ENCODE measurements at regions not wholly inside any gene's neighbourhood (a gene's known extent, or its start where the extent isn't known, plus 50 kb on each side); places are given as distances from the start of the nearest gene placed in this dataset.
"Not testable (repeated sequence)": the region's sequence is repeated elsewhere in the genome, so short reads cannot be mapped to it uniquely, and the experiment has no call there.

DNA sequence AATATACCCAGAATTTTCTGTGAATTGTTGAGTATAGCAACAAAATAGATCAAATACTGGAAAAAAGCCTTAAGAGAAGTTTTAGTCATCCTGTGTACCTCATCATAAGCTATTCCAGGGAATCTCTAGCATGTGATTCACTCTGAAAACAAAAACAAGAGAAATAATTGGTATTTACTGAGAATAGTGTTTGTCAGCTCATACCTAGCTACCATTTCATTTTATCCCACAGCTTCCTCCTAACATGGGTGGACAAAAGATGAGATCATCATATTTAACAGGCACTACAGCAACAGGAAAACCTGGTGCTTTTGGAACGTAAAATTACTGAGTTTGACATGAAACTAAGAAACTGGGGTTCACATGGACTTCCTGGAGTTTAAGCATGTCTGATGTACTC lies 753.5 kb upstream of the NECTIN3 start:
- H3K4me3 ChIP-seq, result no peak overlapping the region
- no peak for DNase-seq (ENCODE audit: low spot score)
- 88% methylated on average over 1 of the region's 1 CpG for WGBS (ENCODE audit: low lambda C conversion rate, missing lambda C conversion rate)
- no peaks in the 10 kb centered on the region for H3K36me3 ChIP-seq (replicated peaks; ENCODE audit: insufficient read depth, low read depth)
- no peaks in the 10 kb centered on the region for H3K27me3 ChIP-seq
- no peak overlapping the region for H3K4me2 ChIP-seq
- H4K20me1 ChIP-seq (ENCODE audit: insufficient read depth, poor library complexity, severe bottlenecking), result no peaks in the 10 kb centered on the region
- H3K27ac ChIP-seq, result no peak overlapping the region
- TF ChIP-seq, protein P1, sequence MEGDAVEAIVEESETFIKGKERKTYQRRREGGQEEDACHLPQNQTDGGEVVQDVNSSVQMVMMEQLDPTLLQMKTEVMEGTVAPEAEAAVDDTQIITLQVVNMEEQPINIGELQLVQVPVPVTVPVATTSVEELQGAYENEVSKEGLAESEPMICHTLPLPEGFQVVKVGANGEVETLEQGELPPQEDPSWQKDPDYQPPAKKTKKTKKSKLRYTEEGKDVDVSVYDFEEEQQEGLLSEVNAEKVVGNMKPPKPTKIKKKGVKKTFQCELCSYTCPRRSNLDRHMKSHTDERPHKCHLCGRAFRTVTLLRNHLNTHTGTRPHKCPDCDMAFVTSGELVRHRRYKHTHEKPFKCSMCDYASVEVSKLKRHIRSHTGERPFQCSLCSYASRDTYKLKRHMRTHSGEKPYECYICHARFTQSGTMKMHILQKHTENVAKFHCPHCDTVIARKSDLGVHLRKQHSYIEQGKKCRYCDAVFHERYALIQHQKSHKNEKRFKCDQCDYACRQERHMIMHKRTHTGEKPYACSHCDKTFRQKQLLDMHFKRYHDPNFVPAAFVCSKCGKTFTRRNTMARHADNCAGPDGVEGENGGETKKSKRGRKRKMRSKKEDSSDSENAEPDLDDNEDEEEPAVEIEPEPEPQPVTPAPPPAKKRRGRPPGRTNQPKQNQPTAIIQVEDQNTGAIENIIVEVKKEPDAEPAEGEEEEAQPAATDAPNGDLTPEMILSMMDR (IDR thresholded peaks at IDR 0.05; ENCODE audit: poor library complexity), result no peak
- TF ChIP-seq EZH2phosphoT487 (IDR thresholded peaks at IDR 0.05; ENCODE audit: low read depth, severe bottlenecking, unreplicated experiment) (no peak), EZH2 (IDR thresholded peaks at IDR 0.05; ENCODE audit: borderline replicate concordance) (no peak)
- H3K79me2 ChIP-seq, result no peaks in the 10 kb centered on the region
- H3K4me1 ChIP-seq (ENCODE audit: insufficient read depth), result no peaks in the 10 kb centered on the region
- no peaks in the 10 kb centered on the region for H3K9me2 ChIP-seq (replicated peaks; ENCODE audit: insufficient read depth)
- no peaks in the 10 kb centered on the region for H3K9me3 ChIP-seq (ENCODE audit: low read depth)
- no peak overlapping the region for H2AFZ ChIP-seq

DNA sequence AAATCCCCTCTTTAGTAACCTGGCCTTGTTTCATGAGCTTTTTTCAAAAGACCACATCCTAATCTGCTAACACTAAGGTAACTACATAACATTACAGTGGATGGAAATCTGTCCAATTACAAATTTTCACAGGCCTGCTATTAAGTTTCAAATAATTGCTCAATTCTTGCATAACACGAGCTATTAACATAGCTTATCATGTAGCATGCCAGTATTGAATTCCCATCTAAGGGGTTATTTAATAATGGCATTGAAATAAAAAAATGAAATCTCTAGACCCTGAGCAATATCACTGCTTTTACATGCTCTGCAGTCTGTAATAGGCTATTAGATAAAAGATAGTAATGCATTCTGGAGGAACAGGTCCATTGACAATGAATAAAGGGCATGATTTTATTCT lies 748.3 kb upstream of the NECTIN3 start:
- no peaks in the 10 kb centered on the region for H3K9me2 ChIP-seq (replicated peaks; ENCODE audit: insufficient read depth)
- H3K4me3 ChIP-seq, result no peak overlapping the region
- no peaks in the 10 kb centered on the region for H4K20me1 ChIP-seq (ENCODE audit: insufficient read depth, poor library complexity, severe bottlenecking)
- H2AFZ ChIP-seq, result no peak overlapping the region
- H3K4me2 ChIP-seq, result no peak overlapping the region
- H3K4me1 ChIP-seq (ENCODE audit: insufficient read depth), result no peaks in the 10 kb centered on the region
- H3K36me3 ChIP-seq (replicated peaks; ENCODE audit: insufficient read depth, low read depth), result no peaks in the 10 kb centered on the region
- no peaks in the 10 kb centered on the region for H3K27me3 ChIP-seq
- no peak overlapping the region for H3K27ac ChIP-seq
- no peaks in the 10 kb centered on the region for H3K9me3 ChIP-seq (ENCODE audit: low read depth)
- no peaks in the 10 kb centered on the region for H3K79me2 ChIP-seq
- DNase-seq (ENCODE audit: low spot score), result no peak
- TF ChIP-seq EZH2phosphoT487 (IDR thresholded peaks at IDR 0.05; ENCODE audit: low read depth, severe bottlenecking, unreplicated experiment) (no peak), EZH2 (IDR thresholded peaks at IDR 0.05; ENCODE audit: borderline replicate concordance) (no peak)
- TF ChIP-seq, protein P1 (IDR thresholded peaks at IDR 0.05; ENCODE audit: poor library complexity), result no peak
- 69% methylated on average over 1 of the region's 1 CpG for WGBS (ENCODE audit: low lambda C conversion rate, missing lambda C conversion rate)

DNA sequence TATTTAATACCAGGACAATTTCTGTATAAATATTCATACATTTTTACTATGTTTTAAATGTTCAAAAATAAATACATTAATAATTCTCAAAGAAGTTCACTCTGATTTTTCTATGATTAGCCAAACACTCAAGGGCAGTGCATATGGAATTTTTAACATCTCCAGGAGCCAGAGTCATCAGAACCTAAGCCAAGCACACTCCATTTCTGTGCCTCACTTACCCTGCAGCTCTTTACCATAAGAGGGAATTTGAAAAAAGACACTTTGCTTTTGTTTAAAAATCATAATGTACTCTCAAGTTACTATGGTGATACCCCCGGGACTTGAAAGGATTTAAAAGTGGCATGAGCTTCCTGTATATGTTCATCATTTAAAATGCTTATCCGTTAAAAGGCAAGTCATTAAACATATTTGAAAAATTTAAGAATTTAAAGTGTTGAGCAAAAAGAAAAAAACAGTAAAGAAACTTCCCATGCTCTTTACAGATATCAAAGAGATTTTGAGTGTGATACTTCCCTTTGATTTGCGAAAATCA lies 747.4 kb upstream of the NECTIN3 start:
- H3K9me2 ChIP-seq (replicated peaks; ENCODE audit: insufficient read depth), result no peaks in the 10 kb centered on the region
- no peak overlapping the region for H3K27ac ChIP-seq
- no peaks in the 10 kb centered on the region for H3K36me3 ChIP-seq (replicated peaks; ENCODE audit: insufficient read depth, low read depth)
- no peaks in the 10 kb centered on the region for H4K20me1 ChIP-seq (ENCODE audit: insufficient read depth, poor library complexity, severe bottlenecking)
- 59% methylated on average over 3 of the region's 3 CpGs for WGBS (ENCODE audit: low lambda C conversion rate, missing lambda C conversion rate)
- no peak overlapping the region for H3K4me2 ChIP-seq
- H3K4me1 ChIP-seq (ENCODE audit: insufficient read depth), result no peaks in the 10 kb centered on the region
- H3K4me3 ChIP-seq, result no peak overlapping the region
- DNase-seq (ENCODE audit: low spot score), result no peak
- H3K27me3 ChIP-seq, result no peaks in the 10 kb centered on the region
- no peaks in the 10 kb centered on the region for H3K79me2 ChIP-seq
- TF ChIP-seq, protein P1 (IDR thresholded peaks at IDR 0.05; ENCODE audit: poor library complexity), result no peak
- no peak for TF ChIP-seq EZH2phosphoT487 (IDR thresholded peaks at IDR 0.05; ENCODE audit: low read depth, severe bottlenecking, unreplicated experiment)
- no peak for TF ChIP-seq EZH2 (IDR thresholded peaks at IDR 0.05; ENCODE audit: borderline replicate concordance)
- H3K9me3 ChIP-seq (ENCODE audit: low read depth), result no peaks in the 10 kb centered on the region
- H2AFZ ChIP-seq, result no peak overlapping the region

DNA sequence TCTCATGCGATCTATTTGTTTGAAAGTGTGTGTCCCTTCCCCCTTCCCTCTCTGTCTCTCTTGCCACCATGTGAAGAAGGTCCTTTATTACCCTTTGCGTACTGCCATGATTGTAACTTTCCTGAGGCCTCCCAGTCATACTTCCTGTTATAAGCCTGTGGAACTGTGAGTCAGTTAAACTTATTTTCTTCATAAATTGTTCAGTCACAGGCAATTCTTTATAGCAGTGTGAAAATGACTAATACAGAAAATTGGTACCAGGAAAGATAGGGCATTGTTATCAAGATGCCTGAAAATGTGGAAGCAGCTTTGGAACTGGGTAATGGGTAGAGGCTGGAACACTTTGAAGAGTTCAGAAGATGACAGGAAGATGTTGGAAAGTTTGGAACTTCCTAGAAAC lies 743.7 kb upstream of the NECTIN3 start:
- no peaks in the 10 kb centered on the region for H3K79me2 ChIP-seq

DNA sequence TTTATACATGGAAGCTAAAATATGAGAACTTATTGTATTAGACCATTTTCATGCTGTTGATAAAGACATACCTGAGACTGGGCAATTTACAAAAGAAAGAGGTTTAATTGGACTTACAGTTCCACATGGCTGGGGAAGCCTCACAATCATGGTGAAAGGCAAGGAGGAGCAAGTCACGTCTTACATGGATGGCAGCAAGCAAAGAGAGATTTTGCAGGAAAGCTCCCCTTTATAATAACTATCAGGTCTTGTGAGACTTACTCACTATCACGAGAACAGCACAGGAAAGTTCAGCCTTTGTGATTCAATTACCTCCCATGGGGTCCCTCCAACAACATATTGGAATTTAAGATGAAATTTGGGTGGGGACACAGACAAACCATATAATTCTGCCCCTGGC lies 740.1 kb upstream of the NECTIN3 start:
- H3K4me1 ChIP-seq (ENCODE audit: insufficient read depth); H3K79me2 ChIP-seq: not testable (repeated sequence)

More for the DNA sequence above, 743.7 kb upstream of the NECTIN3 start:
- H3K4me1 ChIP-seq (ENCODE audit: insufficient read depth), result no peaks in the 10 kb centered on the region
- DNase-seq (ENCODE audit: low spot score), result no peak
- no peaks in the 10 kb centered on the region for H3K27me3 ChIP-seq
- no peak overlapping the region for H3K4me3 ChIP-seq
- no peak overlapping the region for H2AFZ ChIP-seq
- no peak overlapping the region for H3K4me2 ChIP-seq
- H3K27ac ChIP-seq, result no peak overlapping the region
- H4K20me1 ChIP-seq (ENCODE audit: insufficient read depth, poor library complexity, severe bottlenecking), result no peaks in the 10 kb centered on the region
- no peaks in the 10 kb centered on the region for H3K9me3 ChIP-seq (ENCODE audit: low read depth)
- no peaks in the 10 kb centered on the region for H3K36me3 ChIP-seq (replicated peaks; ENCODE audit: insufficient read depth, low read depth)
- TF ChIP-seq, protein P1 (IDR thresholded peaks at IDR 0.05; ENCODE audit: poor library complexity), result no peak
- TF ChIP-seq EZH2phosphoT487 (IDR thresholded peaks at IDR 0.05; ENCODE audit: low read depth, severe bottlenecking, unreplicated experiment) (no peak), EZH2 (IDR thresholded peaks at IDR 0.05; ENCODE audit: borderline replicate concordance) (no peak)
- WGBS (ENCODE audit: low lambda C conversion rate, missing lambda C conversion rate), result 98% methylated on average over 2 of the region's 2 CpGs
- no peaks in the 10 kb centered on the region for H3K9me2 ChIP-seq (replicated peaks; ENCODE audit: insufficient read depth)

More for the DNA sequence above, 740.1 kb upstream of the NECTIN3 start:
- H3K4me3 ChIP-seq; H2AFZ ChIP-seq; DNase-seq (ENCODE audit: low spot score); H3K9me2 ChIP-seq (replicated peaks; ENCODE audit: insufficient read depth); H3K27ac ChIP-seq; H4K20me1 ChIP-seq (ENCODE audit: insufficient read depth, poor library complexity, severe bottlenecking); H3K4me2 ChIP-seq; H3K9me3 ChIP-seq (ENCODE audit: low read depth); H3K27me3 ChIP-seq; H3K36me3 ChIP-seq (replicated peaks; ENCODE audit: insufficient read depth, low read depth): not testable (repeated sequence)
- 88% methylated on average over 2 of the region's 2 CpGs for WGBS (ENCODE audit: low lambda C conversion rate, missing lambda C conversion rate)
